ENCODE measurements at regions not wholly inside any gene's neighbourhood (a gene's known extent, or its start where the extent isn't known, plus 50 kb on each side); places are given as distances from the start of the nearest gene placed in this dataset.
A peak's percentile ranks its signal among the peaks of the same experiment; 100 is the strongest.

- Histone ChIP-seq H4K20me1 (replicated peaks; ENCODE audit: insufficient read depth) (no peaks in the 10 kb centered on the region), H3K4me3 (no peak overlapping the region), H3K27me3 (ENCODE audit: insufficient read depth) (no peaks in the 10 kb centered on the region), H3K79me2 (replicated peaks; ENCODE audit: insufficient read depth) (no peaks in the 10 kb centered on the region), H3K27ac (ENCODE audit: low read depth) (no peak overlapping the region), H3K9me2 (ENCODE audit: insufficient read depth) (peaks cover 4% of the 10 kb centered on the region), H3F3A (replicated peaks; ENCODE audit: low read depth) (no peaks in the 10 kb centered on the region), H3K36me3 (ENCODE audit: insufficient read depth) (no peaks in the 10 kb centered on the region), H3K4me2 (no peak overlapping the region), H2AFZ (peak overlapping the region; percentile 56; the same call in 1 of the 2 replicates), H3K4me1 (ENCODE audit: insufficient read depth) (no peaks in the 10 kb centered on the region)
- no peaks in the 10 kb centered on the region for H3K36me3 Mint-ChIP-seq (ENCODE audit: low read depth)
- ATAC-seq = no peak
- H3K27me3 Mint-ChIP-seq (ENCODE audit: insufficient read depth, low read depth, poor library complexity) = no peaks in the 10 kb centered on the region
- no peak for DNase-seq (ENCODE audit: low spot score)
- H3K9me3 Mint-ChIP-seq = no peaks in the 10 kb centered on the region; the same call in 2 of the 3 replicates
- no peak for TF ChIP-seq POLR2AphosphoS5 (IDR thresholded peaks at IDR 0.05; ENCODE audit: low read depth)
- TF ChIP-seq, protein P1, sequence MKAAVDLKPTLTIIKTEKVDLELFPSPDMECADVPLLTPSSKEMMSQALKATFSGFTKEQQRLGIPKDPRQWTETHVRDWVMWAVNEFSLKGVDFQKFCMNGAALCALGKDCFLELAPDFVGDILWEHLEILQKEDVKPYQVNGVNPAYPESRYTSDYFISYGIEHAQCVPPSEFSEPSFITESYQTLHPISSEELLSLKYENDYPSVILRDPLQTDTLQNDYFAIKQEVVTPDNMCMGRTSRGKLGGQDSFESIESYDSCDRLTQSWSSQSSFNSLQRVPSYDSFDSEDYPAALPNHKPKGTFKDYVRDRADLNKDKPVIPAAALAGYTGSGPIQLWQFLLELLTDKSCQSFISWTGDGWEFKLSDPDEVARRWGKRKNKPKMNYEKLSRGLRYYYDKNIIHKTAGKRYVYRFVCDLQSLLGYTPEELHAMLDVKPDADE (IDR thresholded peaks at IDR 0.05) = no peak
- no peak for TF ChIP-seq CTCF (conservative IDR thresholded peaks at IDR 0.05; ENCODE audit: low read depth in 2 of 2)
- no peak for TF ChIP-seq ZNF331 (CRISPR knock-in tag; IDR thresholded peaks at IDR 0.05; ENCODE audit: low read depth)
- TF ChIP-seq EZH2 (IDR thresholded peaks at IDR 0.05; ENCODE audit: low read depth, unreplicated experiment) = no peak
- no peak for TF ChIP-seq ZNF114 (CRISPR knock-in tag; IDR thresholded peaks at IDR 0.05)
- TF ChIP-seq CREB1 (CRISPR knock-in tag; IDR thresholded peaks at IDR 0.05; ENCODE audit: low read depth) = no peak
- no peak for TF ChIP-seq JUNB (IDR thresholded peaks at IDR 0.05; ENCODE audit: unreplicated experiment)
- TF ChIP-seq, protein P2, sequence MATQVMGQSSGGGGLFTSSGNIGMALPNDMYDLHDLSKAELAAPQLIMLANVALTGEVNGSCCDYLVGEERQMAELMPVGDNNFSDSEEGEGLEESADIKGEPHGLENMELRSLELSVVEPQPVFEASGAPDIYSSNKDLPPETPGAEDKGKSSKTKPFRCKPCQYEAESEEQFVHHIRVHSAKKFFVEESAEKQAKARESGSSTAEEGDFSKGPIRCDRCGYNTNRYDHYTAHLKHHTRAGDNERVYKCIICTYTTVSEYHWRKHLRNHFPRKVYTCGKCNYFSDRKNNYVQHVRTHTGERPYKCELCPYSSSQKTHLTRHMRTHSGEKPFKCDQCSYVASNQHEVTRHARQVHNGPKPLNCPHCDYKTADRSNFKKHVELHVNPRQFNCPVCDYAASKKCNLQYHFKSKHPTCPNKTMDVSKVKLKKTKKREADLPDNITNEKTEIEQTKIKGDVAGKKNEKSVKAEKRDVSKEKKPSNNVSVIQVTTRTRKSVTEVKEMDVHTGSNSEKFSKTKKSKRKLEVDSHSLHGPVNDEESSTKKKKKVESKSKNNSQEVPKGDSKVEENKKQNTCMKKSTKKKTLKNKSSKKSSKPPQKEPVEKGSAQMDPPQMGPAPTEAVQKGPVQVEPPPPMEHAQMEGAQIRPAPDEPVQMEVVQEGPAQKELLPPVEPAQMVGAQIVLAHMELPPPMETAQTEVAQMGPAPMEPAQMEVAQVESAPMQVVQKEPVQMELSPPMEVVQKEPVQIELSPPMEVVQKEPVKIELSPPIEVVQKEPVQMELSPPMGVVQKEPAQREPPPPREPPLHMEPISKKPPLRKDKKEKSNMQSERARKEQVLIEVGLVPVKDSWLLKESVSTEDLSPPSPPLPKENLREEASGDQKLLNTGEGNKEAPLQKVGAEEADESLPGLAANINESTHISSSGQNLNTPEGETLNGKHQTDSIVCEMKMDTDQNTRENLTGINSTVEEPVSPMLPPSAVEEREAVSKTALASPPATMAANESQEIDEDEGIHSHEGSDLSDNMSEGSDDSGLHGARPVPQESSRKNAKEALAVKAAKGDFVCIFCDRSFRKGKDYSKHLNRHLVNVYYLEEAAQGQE (IDR thresholded peaks at IDR 0.05; ENCODE audit: unreplicated experiment) = no peak
- TF ChIP-seq EZH2phosphoT487 (IDR thresholded peaks at IDR 0.05; ENCODE audit: unreplicated experiment) = no peak
- TF ChIP-seq, protein P3, sequence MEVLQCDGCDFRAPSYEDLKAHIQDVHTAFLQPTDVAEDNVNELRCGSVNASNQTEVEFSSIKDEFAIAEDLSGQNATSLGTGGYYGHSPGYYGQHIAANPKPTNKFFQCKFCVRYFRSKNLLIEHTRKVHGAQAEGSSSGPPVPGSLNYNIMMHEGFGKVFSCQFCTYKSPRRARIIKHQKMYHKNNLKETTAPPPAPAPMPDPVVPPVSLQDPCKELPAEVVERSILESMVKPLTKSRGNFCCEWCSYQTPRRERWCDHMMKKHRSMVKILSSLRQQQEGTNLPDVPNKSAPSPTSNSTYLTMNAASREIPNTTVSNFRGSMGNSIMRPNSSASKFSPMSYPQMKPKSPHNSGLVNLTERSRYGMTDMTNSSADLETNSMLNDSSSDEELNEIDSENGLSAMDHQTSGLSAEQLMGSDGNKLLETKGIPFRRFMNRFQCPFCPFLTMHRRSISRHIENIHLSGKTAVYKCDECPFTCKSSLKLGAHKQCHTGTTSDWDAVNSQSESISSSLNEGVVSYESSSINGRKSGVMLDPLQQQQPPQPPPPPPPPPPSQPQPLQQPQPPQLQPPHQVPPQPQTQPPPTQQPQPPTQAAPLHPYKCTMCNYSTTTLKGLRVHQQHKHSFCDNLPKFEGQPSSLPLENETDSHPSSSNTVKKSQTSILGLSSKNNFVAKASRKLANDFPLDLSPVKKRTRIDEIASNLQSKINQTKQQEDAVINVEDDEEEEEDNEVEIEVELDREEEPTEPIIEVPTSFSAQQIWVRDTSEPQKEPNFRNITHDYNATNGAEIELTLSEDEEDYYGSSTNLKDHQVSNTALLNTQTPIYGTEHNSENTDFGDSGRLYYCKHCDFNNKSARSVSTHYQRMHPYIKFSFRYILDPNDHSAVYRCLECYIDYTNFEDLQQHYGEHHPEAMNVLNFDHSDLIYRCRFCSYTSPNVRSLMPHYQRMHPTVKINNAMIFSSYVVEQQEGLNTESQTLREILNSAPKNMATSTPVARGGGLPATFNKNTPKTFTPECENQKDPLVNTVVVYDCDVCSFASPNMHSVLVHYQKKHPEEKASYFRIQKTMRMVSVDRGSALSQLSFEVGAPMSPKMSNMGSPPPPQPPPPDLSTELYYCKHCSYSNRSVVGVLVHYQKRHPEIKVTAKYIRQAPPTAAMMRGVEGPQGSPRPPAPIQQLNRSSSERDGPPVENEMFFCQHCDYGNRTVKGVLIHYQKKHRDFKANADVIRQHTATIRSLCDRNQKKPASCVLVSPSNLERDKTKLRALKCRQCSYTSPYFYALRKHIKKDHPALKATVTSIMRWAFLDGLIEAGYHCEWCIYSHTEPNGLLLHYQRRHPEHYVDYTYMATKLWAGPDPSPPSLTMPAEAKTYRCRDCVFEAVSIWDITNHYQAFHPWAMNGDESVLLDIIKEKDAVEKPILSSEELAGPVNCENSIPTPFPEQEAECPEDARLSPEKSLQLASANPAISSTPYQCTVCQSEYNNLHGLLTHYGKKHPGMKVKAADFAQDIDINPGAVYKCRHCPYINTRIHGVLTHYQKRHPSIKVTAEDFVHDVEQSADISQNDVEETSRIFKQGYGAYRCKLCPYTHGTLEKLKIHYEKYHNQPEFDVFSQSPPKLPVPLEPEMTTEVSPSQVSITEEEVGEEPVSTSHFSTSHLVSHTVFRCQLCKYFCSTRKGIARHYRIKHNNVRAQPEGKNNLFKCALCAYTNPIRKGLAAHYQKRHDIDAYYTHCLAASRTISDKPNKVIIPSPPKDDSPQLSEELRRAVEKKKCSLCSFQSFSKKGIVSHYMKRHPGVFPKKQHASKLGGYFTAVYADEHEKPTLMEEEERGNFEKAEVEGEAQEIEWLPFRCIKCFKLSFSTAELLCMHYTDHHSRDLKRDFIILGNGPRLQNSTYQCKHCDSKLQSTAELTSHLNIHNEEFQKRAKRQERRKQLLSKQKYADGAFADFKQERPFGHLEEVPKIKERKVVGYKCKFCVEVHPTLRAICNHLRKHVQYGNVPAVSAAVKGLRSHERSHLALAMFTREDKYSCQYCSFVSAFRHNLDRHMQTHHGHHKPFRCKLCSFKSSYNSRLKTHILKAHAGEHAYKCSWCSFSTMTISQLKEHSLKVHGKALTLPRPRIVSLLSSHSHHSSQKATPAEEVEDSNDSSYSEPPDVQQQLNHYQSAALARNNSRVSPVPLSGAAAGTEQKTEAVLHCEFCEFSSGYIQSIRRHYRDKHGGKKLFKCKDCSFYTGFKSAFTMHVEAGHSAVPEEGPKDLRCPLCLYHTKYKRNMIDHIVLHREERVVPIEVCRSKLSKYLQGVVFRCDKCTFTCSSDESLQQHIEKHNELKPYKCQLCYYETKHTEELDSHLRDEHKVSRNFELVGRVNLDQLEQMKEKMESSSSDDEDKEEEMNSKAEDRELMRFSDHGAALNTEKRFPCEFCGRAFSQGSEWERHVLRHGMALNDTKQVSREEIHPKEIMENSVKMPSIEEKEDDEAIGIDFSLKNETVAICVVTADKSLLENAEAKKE (CRISPR knock-in tag; IDR thresholded peaks at IDR 0.05) = no peak
- no peak for TF ChIP-seq STAT1 (IDR thresholded peaks at IDR 0.05; ENCODE audit: unreplicated experiment)
- TF ChIP-seq NANOG (IDR thresholded peaks at IDR 0.05; ENCODE audit: borderline replicate concordance) = no peak
- H3K27ac Mint-ChIP-seq = no peak overlapping the region
- no peak overlapping the region for H3K4me3 Mint-ChIP-seq
- H3K4me1 Mint-ChIP-seq = peaks cover 4% of the 10 kb centered on the region; the same call in 2 of the 3 replicates
These were observed 451.2 kb upstream of the PSMD7 start for GRCh38 chr16:73845238-73846006.
